T-helper 1 cell treated with Interleukin-12 subunit alpha and Interleukin-12 subunit beta and Interleukin-4 antibody, amounts not matched to agents 30 ng/mL and 1 ng/mL, for 36 hours (primary cell): ENCODE measurements at regions not wholly inside any gene's neighbourhood (a gene's known extent, or its start where the extent isn't known, plus 50 kb on each side); places are given as distances from the start of the nearest gene placed in this dataset.
"Not testable (repeated sequence)": the region's sequence is repeated elsewhere in the genome, so short reads cannot be mapped to it uniquely, and the experiment has no call there.

Experiments used
- intact Hi-C: fragments of 100-400 bp; cut with micrococcal nuclease; formaldehyde crosslinking; loops from one replicate; pipeline ENCODE4 v1.15.1; 2024

- intact Hi-C loops = no loop called here
These were observed 1082.9 kb upstream of the SEMA6A start for GRCh38 chr5:117657541-117657940.

DNA sequence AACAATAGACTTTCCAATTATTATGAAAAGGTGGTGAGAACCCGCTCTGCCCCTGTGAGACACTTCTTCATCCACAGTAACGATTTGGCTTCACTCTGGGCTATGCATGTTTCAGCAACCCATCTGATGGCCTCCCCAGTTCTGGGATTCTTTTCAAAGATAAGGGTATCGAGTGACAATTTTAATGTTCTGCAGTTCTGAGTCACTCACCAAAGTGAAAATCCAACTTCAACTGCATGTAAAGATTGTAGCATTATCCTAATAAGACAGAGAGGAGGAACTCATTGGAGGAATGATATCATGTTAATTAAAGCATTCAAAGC, 1078.3 kb upstream of the SEMA6A start:
- intact Hi-C loops = no loop called here

DNA sequence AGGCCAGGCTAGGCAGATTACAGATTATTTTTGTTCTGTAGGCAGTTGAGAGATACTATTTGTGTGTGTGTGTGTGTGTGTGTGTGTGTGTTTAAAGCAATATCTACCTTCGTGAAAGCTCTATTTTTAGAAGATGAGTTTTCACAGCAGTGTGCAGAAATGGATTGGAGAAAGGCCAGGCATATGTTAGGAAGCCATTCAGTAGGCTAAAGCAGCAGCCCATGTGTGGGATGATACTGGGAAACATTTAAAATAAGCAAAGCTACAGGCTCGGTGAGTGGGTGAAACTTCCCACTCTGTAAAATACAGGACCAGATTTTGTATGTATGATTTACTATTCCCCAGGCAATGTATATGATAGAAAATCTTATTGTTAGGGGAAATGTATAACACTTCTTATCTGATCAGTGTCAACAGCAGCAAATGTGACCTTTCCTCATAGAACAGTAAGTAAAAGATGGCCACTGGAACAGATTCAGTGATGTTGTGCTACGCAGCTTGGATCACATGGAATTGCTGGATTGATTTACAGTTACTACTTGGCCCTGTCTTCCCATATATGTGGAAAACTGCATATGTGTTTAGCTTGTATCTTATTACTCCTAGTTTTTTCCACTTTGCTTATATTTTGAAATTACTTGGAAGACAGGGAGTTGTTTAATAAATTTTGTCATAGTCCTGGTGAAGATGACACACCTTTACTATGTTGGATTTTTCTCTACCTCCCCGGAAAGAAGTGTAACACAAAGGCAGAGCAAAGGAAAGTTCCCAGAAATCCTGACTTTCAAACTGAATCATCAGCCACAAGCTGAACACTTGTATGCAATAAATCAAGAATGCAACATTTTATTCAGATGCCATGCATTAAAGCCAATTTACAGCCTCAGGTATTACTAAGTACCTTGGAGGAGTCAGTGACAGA, 1077.7 kb upstream of the SEMA6A start:
- intact Hi-C loops = no loop called here

GRCh38 chr5:117649821-117650220, 1075.2 kb upstream of the SEMA6A start:
- intact Hi-C loops = no loop called here

DNA sequence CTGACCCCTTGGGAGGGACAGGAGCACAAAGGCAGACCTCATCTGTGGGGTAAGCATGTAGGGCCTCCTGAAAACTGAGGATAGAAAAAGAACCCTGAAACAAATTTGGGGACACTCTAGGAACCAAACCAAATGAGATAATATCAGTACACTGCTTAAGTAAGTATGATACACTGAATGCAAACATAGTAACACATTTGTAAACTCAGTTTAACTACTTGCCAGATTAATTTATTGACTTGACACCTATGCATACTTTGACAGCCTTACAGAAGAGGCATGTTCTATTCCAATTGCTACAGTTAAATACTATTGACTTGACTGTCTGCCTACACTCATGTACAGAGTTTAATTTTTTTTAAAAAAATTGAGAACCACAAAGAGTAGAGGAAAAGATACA, 1070.8 kb upstream of the SEMA6A start:
- intact Hi-C loops = no loop called here

- intact Hi-C loops = no loop called here
These were observed 1064.0 kb upstream of the SEMA6A start for GRCh38 chr5:117638581-117638980.

DNA sequence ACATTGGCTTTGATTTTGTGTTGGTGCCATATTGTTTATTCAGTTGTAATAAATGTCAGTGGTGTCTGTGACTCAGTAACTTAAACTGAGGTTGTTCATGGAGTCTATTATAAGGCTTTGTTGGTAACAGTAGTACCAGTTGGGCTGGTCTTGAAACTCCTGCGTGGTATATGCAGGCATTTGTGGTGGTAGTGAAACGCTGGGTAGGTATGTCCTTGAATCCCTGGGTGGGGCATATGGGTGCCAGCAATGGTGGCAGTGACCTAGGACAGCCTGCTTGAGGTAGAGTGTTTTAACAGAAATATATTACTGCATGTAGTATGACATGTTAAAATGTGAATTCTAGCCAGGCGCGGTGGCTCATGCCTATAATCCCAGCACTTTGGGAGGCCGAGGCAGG, 1058.5 kb upstream of the SEMA6A start:
- intact Hi-C loops = no loop called here

GRCh38 chr5:117624201-117624600, 1049.6 kb upstream of the SEMA6A start:
- intact Hi-C loops = no loop called here

GRCh38 chr5:117623042-117623805, 1048.6 kb upstream of the SEMA6A start:
- intact Hi-C loops = no loop called here

DNA sequence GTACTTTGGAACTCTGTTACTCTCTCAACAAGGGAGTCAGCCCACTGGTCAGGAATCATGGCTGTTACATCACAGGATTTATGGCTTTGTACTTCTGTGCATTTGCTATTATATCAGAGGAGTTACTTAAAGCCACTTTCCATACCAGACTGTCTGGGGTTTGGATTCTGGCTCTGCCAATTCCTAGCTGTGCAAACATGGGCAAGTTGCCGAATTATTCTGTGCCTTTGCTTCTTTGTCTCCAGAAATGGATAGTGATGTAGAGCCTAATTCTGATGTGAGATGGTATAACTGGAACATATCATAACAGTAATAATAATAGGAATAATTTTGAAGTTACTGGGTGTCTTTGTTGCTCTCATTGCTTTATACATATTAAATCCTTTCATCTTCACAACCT, 1047.3 kb upstream of the SEMA6A start:
- intact Hi-C loops = no loop called here

GRCh38 chr5:117615226-117615625, 1040.6 kb upstream of the SEMA6A start:
- intact Hi-C loops = no loop called here

GRCh38 chr5:117614408-117614807, 1039.8 kb upstream of the SEMA6A start:
- intact Hi-C loops = no loop called here

DNA sequence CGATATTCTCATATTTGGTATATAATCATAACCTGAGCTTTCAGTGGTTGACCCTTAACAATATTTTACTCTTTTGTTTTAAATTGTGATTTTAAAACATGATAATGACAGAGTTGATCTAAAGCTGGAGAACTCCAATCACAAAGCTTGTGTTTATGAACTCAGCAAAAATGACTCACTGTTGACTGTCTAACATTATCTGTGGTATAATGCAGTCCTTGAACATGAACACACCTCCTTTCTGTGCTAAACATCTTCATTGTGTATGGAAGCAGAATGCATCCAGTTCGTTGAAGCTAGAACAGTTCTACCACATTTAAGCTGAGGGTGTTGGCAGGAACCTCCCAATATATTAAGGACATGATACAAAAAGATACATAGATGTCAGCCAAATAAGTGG, 1030.2 kb upstream of the SEMA6A start:
- intact Hi-C loops = no loop called here

- intact Hi-C loops = not testable (repeated sequence)
These were observed 1025.2 kb upstream of the SEMA6A start for GRCh38 chr5:117599811-117600210.

GRCh38 chr5:117594166-117594565, 1019.5 kb upstream of the SEMA6A start:
- intact Hi-C loops = no loop called here

- intact Hi-C loops = no loop called here
These were observed 1016.3 kb upstream of the SEMA6A start for GRCh38 chr5:117590944-117591343.

- intact Hi-C loops = no loop called here
These were observed 1014.0 kb upstream of the SEMA6A start for GRCh38 chr5:117588611-117589010.

DNA sequence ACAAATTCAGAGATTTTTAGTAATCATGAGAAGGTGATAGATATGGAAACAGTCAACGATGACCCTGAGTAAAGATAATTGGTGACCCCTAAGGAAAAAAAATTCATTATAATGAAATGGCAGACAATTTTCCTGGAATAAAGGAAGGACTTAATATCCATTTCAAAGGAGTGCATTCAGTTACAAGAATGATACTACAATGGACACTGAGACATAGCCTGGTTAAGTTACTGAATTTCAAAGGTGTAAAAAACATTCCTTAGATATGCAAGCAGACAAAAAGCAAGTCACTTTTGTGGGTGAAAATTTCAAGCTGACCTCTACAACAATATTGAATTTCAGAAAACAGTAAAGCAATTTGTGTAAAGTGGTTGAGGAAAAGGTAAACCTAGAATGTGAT, 1012.5 kb upstream of the SEMA6A start:
- intact Hi-C loops = no loop called here

DNA sequence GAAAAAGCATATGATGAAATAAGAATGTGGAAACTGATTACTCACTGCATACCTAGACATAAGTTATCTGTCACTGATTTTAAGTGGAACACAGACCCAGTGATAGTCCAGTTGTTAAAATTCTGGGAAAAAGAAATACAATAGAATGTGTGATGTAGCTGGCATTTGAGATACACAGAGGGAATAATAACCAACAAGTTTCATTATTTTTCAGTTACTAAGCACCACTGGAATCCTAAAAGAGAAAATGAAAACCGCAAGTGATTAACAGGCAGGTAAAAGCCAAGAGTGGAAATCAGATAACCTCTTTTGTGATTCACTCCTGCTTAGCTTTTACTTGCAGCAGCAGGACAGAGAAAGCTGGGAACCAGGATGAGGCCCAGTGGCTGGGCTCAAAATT, 994.0 kb upstream of the SEMA6A start:
- intact Hi-C loops = no loop called here

- intact Hi-C loops = no loop called here
These were observed 993.5 kb upstream of the SEMA6A start for GRCh38 chr5:117568126-117568525.

- intact Hi-C loops = no loop called here
These were observed 988.0 kb upstream of the SEMA6A start for GRCh38 chr5:117562647-117563046.

DNA sequence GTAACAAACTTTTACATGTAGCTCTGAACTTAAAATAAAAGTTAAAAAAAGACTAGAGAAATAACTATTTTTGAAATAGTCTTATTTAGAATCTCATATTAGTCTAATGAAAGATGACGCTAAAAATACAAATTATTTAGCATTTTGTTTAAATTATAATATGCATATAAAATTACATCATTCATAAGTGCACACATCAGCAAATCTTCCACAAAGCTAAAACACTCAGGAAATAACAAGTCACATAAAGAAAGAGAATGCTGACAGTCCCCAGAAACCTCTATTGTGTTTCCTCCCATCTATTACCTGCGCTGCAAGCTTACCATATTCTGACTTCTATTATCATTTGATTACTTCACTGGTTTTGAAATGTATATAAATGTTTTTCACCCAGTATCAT, 986.9 kb upstream of the SEMA6A start:
- intact Hi-C loops = no loop called here
